GM19099 (cell line): ENCODE measurements at regions not wholly inside any gene's neighbourhood (a gene's known extent, or its start where the extent isn't known, plus 50 kb on each side); places are given as distances from the start of the nearest gene placed in this dataset.

Experiments used
- POLR2A ChIP-seq: IDR thresholded peaks from 3 replicates; pipeline ENCODE4 v1.6.1; 2011; ENCODE audit warnings: low read depth; ENCODE audit not compliant: insufficient read length; ENCODE audit errors: extremely low read depth

GRCh38 chr3:162041622-162042021, 545.0 kb downstream of the OTOL1 start:
- no peak for TF ChIP-seq POLR2A

DNA sequence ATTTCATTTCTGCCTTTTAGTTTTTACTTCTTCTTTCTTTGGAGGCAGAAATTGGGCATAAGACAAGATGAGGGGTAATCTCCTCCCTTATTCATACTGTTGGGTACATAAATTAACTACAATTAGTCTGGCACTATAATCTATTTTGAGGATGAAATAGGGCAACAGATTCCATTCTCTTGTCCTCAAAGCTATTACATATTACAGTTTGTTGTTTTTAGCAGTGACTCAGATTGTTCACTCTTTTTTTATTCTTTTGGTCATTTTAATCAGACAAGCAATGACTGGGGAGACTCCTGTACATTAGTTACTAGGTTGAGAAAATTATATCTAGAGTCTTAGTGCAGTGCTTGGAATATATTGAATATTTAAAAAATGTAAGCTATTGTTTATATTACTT, 556.0 kb downstream of the OTOL1 start:
- no peak for TF ChIP-seq POLR2A

- no peak for TF ChIP-seq POLR2A
These were observed 576.1 kb downstream of the OTOL1 start for GRCh38 chr3:162072656-162073164.

DNA sequence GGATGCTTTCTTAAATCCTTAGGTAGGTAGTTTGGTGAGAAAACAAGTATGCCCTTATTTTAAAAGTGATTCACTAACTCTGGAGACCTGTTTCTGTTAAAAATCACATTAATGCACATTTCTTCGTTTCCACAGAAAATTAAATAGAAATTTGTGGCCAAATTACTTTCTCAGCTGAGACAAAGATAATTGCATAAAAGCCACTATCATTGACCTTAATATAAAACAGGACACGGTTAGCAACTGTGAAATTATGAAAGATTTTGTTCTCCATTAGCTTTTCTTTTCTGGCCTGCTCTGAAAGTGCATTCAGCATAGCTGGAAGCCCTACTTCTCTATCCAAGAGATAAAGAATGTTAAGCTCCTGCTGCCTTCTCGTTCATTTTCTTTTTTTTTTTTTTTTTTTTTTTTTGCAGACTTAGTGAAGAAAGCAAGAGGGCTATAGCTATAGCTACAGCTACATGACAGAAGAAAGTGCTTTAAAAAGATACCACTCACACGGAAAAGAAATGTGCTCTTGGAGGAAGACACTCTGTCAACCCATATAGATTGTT, 576.9 kb downstream of the OTOL1 start:
- no peak for TF ChIP-seq POLR2A

DNA sequence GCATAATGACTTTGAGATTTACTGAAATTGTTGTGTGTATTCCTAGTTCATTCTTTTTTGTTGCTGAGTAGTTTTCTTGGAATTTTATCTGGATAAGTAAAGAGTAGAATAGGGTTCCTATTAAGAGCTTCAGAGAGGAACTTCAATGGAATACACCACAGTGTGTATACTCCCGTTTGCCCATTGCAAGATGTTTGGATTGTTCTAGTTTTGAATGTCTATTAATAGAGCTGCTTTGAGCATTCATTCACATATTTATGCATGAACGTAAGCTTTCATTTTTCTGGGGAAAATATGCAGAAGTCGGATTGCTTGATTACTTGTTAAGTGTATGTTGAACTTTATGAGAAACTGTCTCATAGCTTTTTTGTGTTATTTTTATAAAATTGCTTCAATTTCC, 580.5 kb downstream of the OTOL1 start:
- TF ChIP-seq POLR2A = no peak

DNA sequence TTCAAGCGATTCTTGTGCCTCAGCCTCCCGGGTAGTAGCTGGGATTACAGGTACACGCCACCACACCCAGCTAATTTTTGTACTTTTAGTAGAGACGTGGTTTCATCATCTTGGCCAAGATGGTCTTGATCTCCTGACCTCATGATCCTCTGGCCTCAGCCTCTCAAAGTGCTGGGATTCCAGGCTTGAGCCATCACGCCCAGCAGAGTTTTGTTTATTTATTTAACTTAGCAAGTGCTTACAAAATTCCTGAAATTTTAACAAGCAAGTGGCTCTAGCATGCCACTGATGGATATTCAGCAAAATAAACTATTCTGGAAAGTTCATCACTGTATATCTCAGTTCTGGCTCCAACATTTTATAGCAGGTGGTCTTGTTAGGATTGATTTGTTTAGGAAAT, 585.9 kb downstream of the OTOL1 start:
- no peak for TF ChIP-seq POLR2A

DNA sequence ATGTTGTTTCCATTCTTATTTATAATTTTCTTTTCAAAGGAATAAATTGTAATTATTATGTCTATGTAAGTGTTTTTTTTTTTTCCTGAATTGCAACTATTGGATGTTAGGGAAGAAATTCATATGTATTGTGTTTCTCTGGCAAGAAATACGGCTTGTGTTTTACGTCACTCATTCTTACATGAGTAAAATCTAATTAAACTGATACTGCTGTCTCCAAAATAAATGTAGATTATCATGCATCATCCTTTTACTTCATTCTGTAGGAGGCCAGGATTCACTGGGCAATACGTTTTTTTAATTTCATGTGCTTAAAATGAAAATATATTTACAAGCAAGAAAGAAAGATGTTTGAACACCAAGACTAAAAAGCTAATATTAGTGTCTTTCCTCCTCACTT, 590.8 kb downstream of the OTOL1 start:
- TF ChIP-seq POLR2A = no peak

DNA sequence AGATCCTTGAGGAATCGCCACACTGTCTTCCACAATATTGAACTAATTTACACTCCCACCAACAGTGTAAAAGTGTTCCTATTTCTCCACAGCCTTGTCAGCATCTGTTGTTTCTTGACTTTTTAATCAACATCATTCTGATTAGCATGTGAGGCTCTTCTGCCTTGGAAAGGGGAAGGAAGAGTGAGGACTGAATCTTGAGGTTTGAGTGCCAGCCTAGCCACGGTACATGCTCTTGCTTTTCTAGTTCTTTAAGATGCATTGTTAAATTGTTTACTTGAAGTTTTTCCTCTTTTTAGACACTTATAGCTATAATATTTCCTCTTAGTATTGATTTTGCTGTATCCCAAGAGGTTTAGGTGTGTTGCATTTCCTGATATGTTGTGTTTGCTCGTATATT, 596.1 kb downstream of the OTOL1 start:
- TF ChIP-seq POLR2A = no peak

DNA sequence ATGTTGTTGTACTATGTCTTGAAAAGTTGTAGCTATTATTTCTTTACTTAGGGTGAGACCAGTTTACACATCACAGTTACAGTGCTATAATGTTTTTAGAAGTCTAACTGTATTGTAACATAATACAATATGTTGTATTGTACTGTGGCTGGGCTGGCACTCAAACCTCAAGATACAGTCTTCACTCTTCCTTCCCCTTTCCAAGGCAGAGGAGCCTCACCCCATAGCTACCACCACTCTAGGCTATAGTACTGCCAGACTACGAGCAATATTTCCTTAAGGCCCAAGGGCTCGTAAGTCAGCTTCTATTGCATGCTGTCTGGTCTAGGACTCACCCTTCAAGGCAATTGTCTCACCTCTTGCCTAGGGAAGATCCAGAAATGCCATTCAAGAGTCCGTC, 597.7 kb downstream of the OTOL1 start:
- TF ChIP-seq POLR2A = no peak

GRCh38 chr3:162096874-162097273, 600.3 kb downstream of the OTOL1 start:
- TF ChIP-seq POLR2A = no peak

DNA sequence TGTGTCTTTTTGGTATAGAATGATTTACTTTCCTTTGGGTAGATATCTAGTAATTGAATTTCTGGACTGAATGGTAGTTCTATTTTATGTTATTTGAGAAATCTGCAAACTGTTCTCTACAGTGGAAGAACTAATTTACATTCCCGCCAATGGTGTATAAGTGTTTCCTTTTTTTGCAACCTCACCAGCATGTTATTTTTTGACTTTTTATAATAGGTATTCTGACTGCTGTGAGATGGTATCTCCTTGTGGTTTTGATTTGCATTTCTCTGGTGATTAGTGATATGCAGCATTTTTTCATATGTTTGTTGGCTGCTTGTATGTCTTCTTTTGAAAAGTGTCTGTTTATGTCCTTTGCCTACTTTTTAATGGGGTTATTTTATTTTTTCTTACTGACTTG, 607.2 kb downstream of the OTOL1 start:
- no peak for TF ChIP-seq POLR2A

DNA sequence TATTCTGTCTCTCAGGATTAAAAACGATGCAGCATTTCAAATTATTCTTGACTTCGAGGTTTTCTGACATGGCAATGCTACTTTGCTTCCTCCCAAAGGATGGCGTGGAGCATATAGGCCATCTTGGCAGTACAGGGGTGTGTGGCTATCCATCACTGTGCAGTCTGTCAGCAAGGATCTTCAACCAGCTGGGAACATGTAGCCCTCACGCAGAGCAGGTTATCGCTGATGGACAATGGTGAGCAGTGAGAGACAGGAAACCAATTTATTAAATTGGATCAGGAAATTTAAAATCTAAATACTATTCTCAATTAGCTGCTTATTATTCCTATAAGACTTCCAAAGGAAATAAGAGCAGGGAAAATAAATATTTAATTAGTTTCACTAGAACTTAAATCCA, 615.3 kb downstream of the OTOL1 start:
- no peak for TF ChIP-seq POLR2A

DNA sequence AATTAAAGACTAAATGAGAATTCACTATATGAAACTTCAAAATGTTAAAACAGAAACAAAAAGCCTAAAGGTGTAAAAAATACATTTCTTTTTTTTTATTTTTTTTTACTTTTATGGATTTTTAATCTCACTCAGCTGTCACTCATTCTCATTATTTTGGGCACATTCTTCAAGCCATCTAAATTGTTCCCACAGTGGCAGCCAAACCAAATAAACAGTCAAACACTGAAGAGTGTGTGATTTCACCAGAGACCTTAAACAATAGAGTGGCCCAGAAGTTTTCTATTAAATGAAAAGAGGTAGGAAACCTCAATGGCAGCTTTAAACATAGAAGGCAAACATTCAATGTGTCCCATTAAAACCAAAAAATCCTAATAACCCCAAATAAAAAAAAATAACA, 616.1 kb downstream of the OTOL1 start:
- TF ChIP-seq POLR2A = no peak

GRCh38 chr3:162117961-162118360, 621.4 kb downstream of the OTOL1 start:
- TF ChIP-seq POLR2A = no peak

- no peak for TF ChIP-seq POLR2A
These were observed 623.0 kb downstream of the OTOL1 start for GRCh38 chr3:162119651-162120050.

DNA sequence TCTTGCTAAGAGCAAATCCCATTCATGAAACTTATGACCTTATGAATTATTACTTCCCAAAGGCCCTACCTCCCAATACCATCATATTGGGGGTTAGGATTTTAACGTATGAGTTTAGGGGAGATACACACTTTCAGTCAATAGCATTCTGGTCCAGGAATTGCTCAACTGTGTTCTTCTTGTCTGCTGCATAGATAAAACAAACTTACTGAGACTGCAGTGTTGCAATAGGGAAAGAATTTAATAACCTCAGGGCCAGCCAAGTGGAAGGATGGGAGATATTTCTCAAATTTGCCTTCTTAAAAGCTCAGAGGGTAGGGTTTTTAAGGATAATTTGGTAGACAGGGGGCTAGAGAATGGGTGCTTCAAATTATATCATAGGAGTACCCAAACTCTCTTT, 625.8 kb downstream of the OTOL1 start:
- TF ChIP-seq POLR2A = no peak

DNA sequence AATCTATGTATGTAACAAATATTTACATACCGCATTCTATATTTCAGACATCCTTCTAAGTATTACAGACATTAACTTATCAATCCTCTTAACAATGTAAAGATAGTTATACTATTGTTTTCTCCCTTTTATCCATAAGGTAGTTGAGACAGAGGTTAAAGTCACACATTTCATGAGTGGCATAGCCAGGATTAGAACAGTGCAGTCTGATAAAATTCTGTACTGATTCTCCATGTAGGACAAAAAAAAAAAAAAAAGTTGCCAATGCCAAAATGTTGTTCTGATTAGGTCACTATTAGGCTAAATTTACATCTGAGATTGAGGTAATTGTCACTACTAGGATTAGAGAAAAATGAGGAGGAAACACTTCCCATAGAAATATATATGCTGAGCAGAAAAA, 629.2 kb downstream of the OTOL1 start:
- no peak for TF ChIP-seq POLR2A
